Panc1 (cell line): ENCODE measurements at regions not wholly inside any gene's neighbourhood (a gene's known extent, or its start where the extent isn't known, plus 50 kb on each side); places are given as distances from the start of the nearest gene placed in this dataset.
"Not testable (repeated sequence)": the region's sequence is repeated elsewhere in the genome, so short reads cannot be mapped to it uniquely, and the experiment has no call there.

ENCODE experiments used
- ATAC-seq: fragments of 200-7000 bp; cut with Tn5 transposase; 2 replicates; pipeline ENCODE4 v1.9.1; 2020; ENCODE audit warnings: mild to moderate bottlenecking, moderate library complexity
- BruUV-seq: library from RNA; stranded (reverse); fragments of 400-500 nt; replicated peaks from 2 replicates; lab custom pipeline; 2021; lab: Mats Ljungman, UMichigan
- CTCF ChIA-PET: fragments of 300-600 bp; sonication (Branson Sonifier 250); formaldehyde crosslinking; loops from one replicate; lab custom pipeline; 2022; ENCODE audit warnings: antibody characterized with exemption; lab: Charles Lee
- POLR2A ChIA-PET: fragments of 300-600 bp; sonication (Branson Sonifier 250); formaldehyde crosslinking; loops from one replicate; lab custom pipeline; 2022; ENCODE audit warnings: antibody characterized with exemption; lab: Charles Lee
- DNase-seq: peaks from one replicate; pipeline ENCODE4 v3.0.0-alpha.2; 2010; ENCODE audit warnings: low read depth, low spot score
- H3K27ac ChIP-seq: 2 replicates; pipeline ENCODE4 v1.5.1; 2011; ENCODE audit warnings: mild to moderate bottlenecking, low read length, inconsistent platforms
- H3K27me3 ChIP-seq: fragments of 200-500 bp; sonication (Bioruptor generic); 2 replicates; pipeline ENCODE4 v1.6.0; 2014; ENCODE audit warnings: low read length, inconsistent platforms; ENCODE audit not compliant: control insufficient read depth, insufficient read depth
- H3K36me3 ChIP-seq: fragments of 200-500 bp; sonication (Bioruptor generic); 2 replicates; pipeline ENCODE4 v1.5.1; 2014; ENCODE audit warnings: inconsistent platforms, mild to moderate bottlenecking, low read length, moderate library complexity; ENCODE audit not compliant: control insufficient read depth, insufficient read depth
- H3K4me1 ChIP-seq: 2 replicates; pipeline ENCODE4 v1.5.1; 2011; ENCODE audit warnings: inconsistent platforms, mild to moderate bottlenecking, low read length, moderate library complexity; ENCODE audit not compliant: control insufficient read depth, insufficient read depth
- H3K4me3 ChIP-seq, 2 experiments: 2 replicates each; pipeline ENCODE4 v1.5.1; 2011 to 2012; ENCODE audit warnings: low read depth in 2 of 2, low read length in 2 of 2, mild to moderate bottlenecking in 2 of 2, inconsistent platforms in 1 of 2, moderate library complexity in 1 of 2
- H3K9me3 ChIP-seq: fragments of 200-500 bp; sonication (Bioruptor generic); 2 replicates; pipeline ENCODE4 v1.5.1; 2014; ENCODE audit warnings: low read depth, mild to moderate bottlenecking, inconsistent platforms, low read length, moderate library complexity; ENCODE audit not compliant: control insufficient read depth, insufficient read depth
- POLR2AphosphoS5 ChIP-seq: IDR thresholded peaks from 2 replicates; pipeline ENCODE4 v1.6.1; 2012; ENCODE audit warnings: mild to moderate bottlenecking, low read depth, low read length, moderate library complexity
- SIN3A ChIP-seq: IDR thresholded peaks from 2 replicates; pipeline ENCODE4 v1.6.1; 2012; ENCODE audit warnings: low read depth, mild to moderate bottlenecking, low read length, moderate library complexity, borderline replicate concordance; ENCODE audit not compliant: insufficient read depth
- TCF7L2 ChIP-seq: IDR thresholded peaks from 2 replicates; pipeline ENCODE4 v1.6.1; 2011; ENCODE audit warnings: mild to moderate bottlenecking, low read depth, low read length, inconsistent platforms
- in situ Hi-C: cut with HindIII; loops from 2 replicates; pipeline ENCODE4 v1.10.0; 2016; ENCODE audit warnings: low sequenced_read_pairs, low pct_unique_long_range_greater_than_20kb
- intact Hi-C: fragments of 100-400 bp; cut with micrococcal nuclease; formaldehyde crosslinking; loops from one replicate; pipeline ENCODE4 v1.10.0; 2022; ENCODE audit not compliant: unreplicated experiment
- TF ChIP-seq, protein P1 (sequence below), 2 experiments: IDR thresholded peaks; 2 replicates each; pipeline ENCODE4 v1.6.1; 2011 to 2012; ENCODE audit warnings: low read depth in 2 of 2, control low read depth in 1 of 2, low read length in 1 of 2, mild to moderate bottlenecking in 1 of 2, moderate library complexity in 1 of 2; ENCODE audit not compliant: insufficient read depth in 1 of 2
- TF ChIP-seq, protein P2 (sequence below): fragments of 450-650 bp; IDR thresholded peaks from 2 replicates; pipeline ENCODE4 v1.5.1; 2017; ENCODE audit warnings: mild to moderate bottlenecking

GRCh38 chr4:131649227-131649626 is 1499.9 kb upstream of the PCDH10 start:
- no peaks in the 10 kb centered on the region for H3K27me3 ChIP-seq
- BruUV-seq = no TSS peak
- no peaks in the 10 kb centered on the region for H3K36me3 ChIP-seq
- ATAC-seq (no peak), DNase-seq (no peak)
- H3K27ac ChIP-seq = no peak overlapping the region
- POLR2A ChIA-PET = no interaction called here
- in situ Hi-C loops = no loop called here
- H3K4me3 ChIP-seq = no peak overlapping the region
- intact Hi-C loops = no loop called here
- no peaks in the 10 kb centered on the region for H3K4me1 ChIP-seq
- H3K9me3 ChIP-seq = no peaks in the 10 kb centered on the region
- CTCF ChIA-PET = no interaction called here
- TF ChIP-seq TCF7L2 (no peak), SIN3A (no peak), POLR2AphosphoS5 (no peak)
- TF ChIP-seq, protein P1, sequence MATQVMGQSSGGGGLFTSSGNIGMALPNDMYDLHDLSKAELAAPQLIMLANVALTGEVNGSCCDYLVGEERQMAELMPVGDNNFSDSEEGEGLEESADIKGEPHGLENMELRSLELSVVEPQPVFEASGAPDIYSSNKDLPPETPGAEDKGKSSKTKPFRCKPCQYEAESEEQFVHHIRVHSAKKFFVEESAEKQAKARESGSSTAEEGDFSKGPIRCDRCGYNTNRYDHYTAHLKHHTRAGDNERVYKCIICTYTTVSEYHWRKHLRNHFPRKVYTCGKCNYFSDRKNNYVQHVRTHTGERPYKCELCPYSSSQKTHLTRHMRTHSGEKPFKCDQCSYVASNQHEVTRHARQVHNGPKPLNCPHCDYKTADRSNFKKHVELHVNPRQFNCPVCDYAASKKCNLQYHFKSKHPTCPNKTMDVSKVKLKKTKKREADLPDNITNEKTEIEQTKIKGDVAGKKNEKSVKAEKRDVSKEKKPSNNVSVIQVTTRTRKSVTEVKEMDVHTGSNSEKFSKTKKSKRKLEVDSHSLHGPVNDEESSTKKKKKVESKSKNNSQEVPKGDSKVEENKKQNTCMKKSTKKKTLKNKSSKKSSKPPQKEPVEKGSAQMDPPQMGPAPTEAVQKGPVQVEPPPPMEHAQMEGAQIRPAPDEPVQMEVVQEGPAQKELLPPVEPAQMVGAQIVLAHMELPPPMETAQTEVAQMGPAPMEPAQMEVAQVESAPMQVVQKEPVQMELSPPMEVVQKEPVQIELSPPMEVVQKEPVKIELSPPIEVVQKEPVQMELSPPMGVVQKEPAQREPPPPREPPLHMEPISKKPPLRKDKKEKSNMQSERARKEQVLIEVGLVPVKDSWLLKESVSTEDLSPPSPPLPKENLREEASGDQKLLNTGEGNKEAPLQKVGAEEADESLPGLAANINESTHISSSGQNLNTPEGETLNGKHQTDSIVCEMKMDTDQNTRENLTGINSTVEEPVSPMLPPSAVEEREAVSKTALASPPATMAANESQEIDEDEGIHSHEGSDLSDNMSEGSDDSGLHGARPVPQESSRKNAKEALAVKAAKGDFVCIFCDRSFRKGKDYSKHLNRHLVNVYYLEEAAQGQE (IDR thresholded peaks at IDR 0.05; ENCODE audit: insufficient read depth in 1 of 2, low read depth in 2 of 2, low read length in 1 of 2) = no peak
- TF ChIP-seq, protein P2, sequence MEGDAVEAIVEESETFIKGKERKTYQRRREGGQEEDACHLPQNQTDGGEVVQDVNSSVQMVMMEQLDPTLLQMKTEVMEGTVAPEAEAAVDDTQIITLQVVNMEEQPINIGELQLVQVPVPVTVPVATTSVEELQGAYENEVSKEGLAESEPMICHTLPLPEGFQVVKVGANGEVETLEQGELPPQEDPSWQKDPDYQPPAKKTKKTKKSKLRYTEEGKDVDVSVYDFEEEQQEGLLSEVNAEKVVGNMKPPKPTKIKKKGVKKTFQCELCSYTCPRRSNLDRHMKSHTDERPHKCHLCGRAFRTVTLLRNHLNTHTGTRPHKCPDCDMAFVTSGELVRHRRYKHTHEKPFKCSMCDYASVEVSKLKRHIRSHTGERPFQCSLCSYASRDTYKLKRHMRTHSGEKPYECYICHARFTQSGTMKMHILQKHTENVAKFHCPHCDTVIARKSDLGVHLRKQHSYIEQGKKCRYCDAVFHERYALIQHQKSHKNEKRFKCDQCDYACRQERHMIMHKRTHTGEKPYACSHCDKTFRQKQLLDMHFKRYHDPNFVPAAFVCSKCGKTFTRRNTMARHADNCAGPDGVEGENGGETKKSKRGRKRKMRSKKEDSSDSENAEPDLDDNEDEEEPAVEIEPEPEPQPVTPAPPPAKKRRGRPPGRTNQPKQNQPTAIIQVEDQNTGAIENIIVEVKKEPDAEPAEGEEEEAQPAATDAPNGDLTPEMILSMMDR = no peak

GRCh38 chr4:131650951-131651350 is 1498.1 kb upstream of the PCDH10 start:
- ATAC-seq = no peak
- no TSS peak for BruUV-seq
- ChIA-PET POLR2A (no interaction called here), CTCF (no interaction called here)
- TF ChIP-seq, protein P1 (IDR thresholded peaks at IDR 0.05; ENCODE audit: insufficient read depth in 1 of 2, low read depth in 2 of 2, low read length in 1 of 2) = no peak
- TF ChIP-seq, protein P2 = no peak
- TF ChIP-seq POLR2AphosphoS5 = no peak
- intact Hi-C loops (no loop called here), in situ Hi-C loops (no loop called here)
- DNase-seq = no peak
- no peak overlapping the region for H3K4me3 ChIP-seq
- H3K4me1 ChIP-seq = no peaks in the 10 kb centered on the region
- no peaks in the 10 kb centered on the region for H3K9me3 ChIP-seq
- H3K27ac ChIP-seq = no peak overlapping the region
- H3K27me3 ChIP-seq = no peaks in the 10 kb centered on the region
- no peaks in the 10 kb centered on the region for H3K36me3 ChIP-seq

GRCh38 chr4:131683314-131683713 is 1465.8 kb upstream of the PCDH10 start:
- BruUV-seq, H3K4me1 ChIP-seq, CTCF ChIA-PET: not testable (repeated sequence)

More at GRCh38 chr4:131683314-131683713, 1465.8 kb upstream of the PCDH10 start:
- DNase-seq, H3K36me3 ChIP-seq, H3K27me3 ChIP-seq, ATAC-seq, in situ Hi-C loops, H3K4me3 ChIP-seq, POLR2A ChIA-PET, H3K9me3 ChIP-seq, H3K27ac ChIP-seq, intact Hi-C loops: not testable (repeated sequence)
